HG03442 (cell line): ENCODE measurements at regions not wholly inside any gene's neighbourhood (a gene's known extent, or its start where the extent isn't known, plus 50 kb on each side); places are given as distances from the start of the nearest gene placed in this dataset.
"Not testable (repeated sequence)": the region's sequence is repeated elsewhere in the genome, so short reads cannot be mapped to it uniquely, and the experiment has no call there.

Source experiments
- ATAC-seq: cut with Tn5 transposase; IDR thresholded peaks from one replicate; pipeline ENCODE4 v1.9.1; 2021; ENCODE audit warnings: mild to moderate bottlenecking, moderate library complexity; ENCODE audit not compliant: unreplicated experiment

- no peak for ATAC-seq
Measured at GRCh38 chr5:3489239-3489843, 106.3 kb upstream of the IRX1 start.

- no peak for ATAC-seq
Measured at GRCh38 chr5:3484836-3485235, 110.8 kb upstream of the IRX1 start.

GRCh38 chr5:3481175-3481574 lies 114.5 kb upstream of the IRX1 start:
- ATAC-seq, result no peak

GRCh38 chr5:3475674-3476073 lies 120.0 kb upstream of the IRX1 start:
- ATAC-seq, result no peak

- no peak for ATAC-seq
Measured at GRCh38 chr5:3466392-3466791, 129.2 kb upstream of the IRX1 start.

GRCh38 chr5:3460416-3460815 lies 135.2 kb upstream of the IRX1 start:
- no peak for ATAC-seq

- no peak for ATAC-seq
Measured at GRCh38 chr5:3456121-3456681, 139.4 kb upstream of the IRX1 start.

GRCh38 chr5:3454028-3454427 lies 141.6 kb upstream of the IRX1 start:
- not testable (repeated sequence) for ATAC-seq

GRCh38 chr5:3452622-3453021 lies 143.0 kb upstream of the IRX1 start:
- no peak for ATAC-seq

- ATAC-seq, result no peak
Measured at GRCh38 chr5:3451961-3452360, 143.7 kb upstream of the IRX1 start.

- no peak for ATAC-seq
Measured at GRCh38 chr5:3449481-3449880, 146.2 kb upstream of the IRX1 start.

GRCh38 chr5:3446410-3446809 lies 149.2 kb upstream of the IRX1 start:
- no peak for ATAC-seq

- not testable (repeated sequence) for ATAC-seq
Measured at GRCh38 chr5:3445517-3445916, 150.1 kb upstream of the IRX1 start.

- ATAC-seq, result no peak
Measured at GRCh38 chr5:3432135-3432534, 163.5 kb upstream of the IRX1 start.

- ATAC-seq, result no peak
Measured at GRCh38 chr5:3430691-3431090, 164.9 kb upstream of the IRX1 start.

GRCh38 chr5:3429962-3430361 lies 165.7 kb upstream of the IRX1 start:
- no peak for ATAC-seq

- ATAC-seq, result no peak
Measured at GRCh38 chr5:3428334-3428733, 167.3 kb upstream of the IRX1 start.

GRCh38 chr5:3424946-3425345 lies 170.7 kb upstream of the IRX1 start:
- ATAC-seq, result no peak

GRCh38 chr5:3417376-3417943 lies 178.2 kb upstream of the IRX1 start:
- ATAC-seq, result no peak

- no peak for ATAC-seq
Measured at GRCh38 chr5:3414371-3414770, 181.3 kb upstream of the IRX1 start.

- ATAC-seq, result no peak
Measured at GRCh38 chr5:3412146-3412545, 183.5 kb upstream of the IRX1 start.

- no peak for ATAC-seq
Measured at GRCh38 chr5:3411363-3411762, 184.3 kb upstream of the IRX1 start.

GRCh38 chr5:3401635-3402034 lies 194.0 kb upstream of the IRX1 start:
- ATAC-seq, result no peak
